CD4-positive, alpha-beta memory T cell (primary cell): ENCODE measurements at regions not wholly inside any gene's neighbourhood (a gene's known extent, or its start where the extent isn't known, plus 50 kb on each side); places are given as distances from the start of the nearest gene placed in this dataset.
"Not testable (repeated sequence)": the region's sequence is repeated elsewhere in the genome, so short reads cannot be mapped to it uniquely, and the experiment has no call there.

Experiments used
- CTCF ChIA-PET: fragments of 350-600 bp; sonication (Branson Sonifier 250); formaldehyde crosslinking; loops from one replicate; lab custom pipeline; 2021; ENCODE audit warnings: inconsistent platforms; ENCODE audit not compliant: partially characterized antibody; lab: Charles Lee
- POLR2A ChIA-PET: fragments of 350-600 bp; sonication (Branson Sonifier 250); formaldehyde crosslinking; loops from one replicate; lab custom pipeline; 2021; ENCODE audit not compliant: partially characterized antibody; lab: Charles Lee
- DNase-seq, 5 donors: peaks; one replicate each; pipeline versions ENCODE4 v3.0.0 to v3.0.0-alpha.2; 2020 to 2022; ENCODE audit warnings: mixed read lengths in 1 of 5
- H3K27ac ChIP-seq: one replicate; pipeline ENCODE4 v1.7.0; 2013; ENCODE audit warnings: low read depth, low read length
- H3K27me3 ChIP-seq: 2 replicates; pipeline ENCODE4 v1.7.0; 2013; ENCODE audit warnings: mild to moderate bottlenecking, low read length, moderate library complexity; ENCODE audit not compliant: insufficient read depth
- H3K36me3 ChIP-seq: 2 replicates; pipeline ENCODE4 v1.7.0; 2013; ENCODE audit warnings: mild to moderate bottlenecking, low read length, moderate library complexity; ENCODE audit not compliant: insufficient read depth
- H3K4me1 ChIP-seq: 2 replicates; pipeline ENCODE4 v1.7.0; 2013; ENCODE audit warnings: mild to moderate bottlenecking, low read length, moderate library complexity; ENCODE audit not compliant: insufficient read depth
- H3K4me3 ChIP-seq, 2 donors: one replicate each; pipeline ENCODE4 v1.7.0; 2013; ENCODE audit warnings: low read length in 2 of 2, mild to moderate bottlenecking in 1 of 2
- H3K9me3 ChIP-seq, 2 donors: one replicate each; pipeline ENCODE4 v1.7.0; 2013; ENCODE audit warnings: low read length in 2 of 2, control low read depth in 1 of 2; ENCODE audit not compliant: control insufficient read depth in 1 of 2
- H3K27ac Mint-ChIP-seq, 7 donors: one replicate each; pipeline ENCODE4 v1.8.0; 2020 to 2021; ENCODE audit warnings: mixed read lengths in 7 of 7, mild to moderate bottlenecking in 6 of 7, inconsistent platforms in 3 of 7, moderate library complexity in 3 of 7
- H3K27me3 Mint-ChIP-seq, 2 donors: one replicate each; pipeline ENCODE4 v1.8.0; 2020 to 2021; ENCODE audit warnings: mixed read lengths in 2 of 2
- H3K36me3 Mint-ChIP-seq, 2 donors: one replicate each; pipeline ENCODE4 v1.8.0; 2020 to 2021; ENCODE audit warnings: mixed read lengths in 2 of 2, inconsistent platforms in 1 of 2, mild to moderate bottlenecking in 1 of 2
- H3K4me1 Mint-ChIP-seq, 4 donors: one replicate each; pipeline ENCODE4 v1.8.0; 2020 to 2021; ENCODE audit warnings: mixed read lengths in 4 of 4, mild to moderate bottlenecking in 1 of 4
- H3K4me3 Mint-ChIP-seq, 8 donors: one replicate each; pipeline ENCODE4 v1.8.0; 2020 to 2021; ENCODE audit warnings: mixed read lengths in 8 of 8, mild to moderate bottlenecking in 7 of 8, moderate library complexity in 6 of 8, inconsistent platforms in 3 of 8
- H3K9me3 Mint-ChIP-seq, 8 donors: one replicate each; pipeline ENCODE4 v1.8.0; 2020 to 2021; ENCODE audit warnings: mixed read lengths in 8 of 8, mild to moderate bottlenecking in 5 of 8, inconsistent platforms in 3 of 8, moderate library complexity in 1 of 8
- intact Hi-C: fragments of 100-400 bp; cut with micrococcal nuclease; formaldehyde crosslinking; loops from one replicate; pipeline ENCODE4 v1.15.1; 2023

DNA sequence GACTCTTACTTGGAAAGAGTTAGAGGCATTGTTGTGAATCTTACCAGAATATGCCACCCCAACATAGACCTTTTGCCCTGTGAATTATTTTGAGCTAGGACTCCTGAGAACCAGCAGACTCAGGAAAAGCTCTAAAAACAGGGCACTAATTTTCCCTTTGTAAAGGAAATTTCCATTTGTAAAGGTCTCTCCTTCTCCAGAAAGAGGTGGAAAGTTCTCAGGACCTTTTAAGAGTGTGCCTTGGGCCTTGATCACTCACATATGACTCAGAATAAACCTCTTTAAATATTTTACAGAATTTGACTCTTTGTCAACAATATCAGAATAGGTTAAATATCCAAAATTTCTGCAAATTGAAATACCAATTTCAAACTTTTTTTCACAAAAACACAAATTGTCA lies 721.8 kb upstream of the NCAM2 start:
- Histone ChIP-seq H3K27me3 (no peaks in the 10 kb centered on the region), H3K4me1 (no peaks in the 10 kb centered on the region), H3K27ac (no peak overlapping the region), H3K9me3 (no peaks in the 10 kb centered on the region), H3K36me3 (no peaks in the 10 kb centered on the region), H3K4me3 (no peak overlapping the region)
- peaks cover 0 to 16% (median 6%) of the 10 kb centered on the region in 8 donors for H3K9me3 Mint-ChIP-seq
- no peaks in the 10 kb centered on the region for H3K36me3 Mint-ChIP-seq
- no peak overlapping the region for H3K4me3 Mint-ChIP-seq
- intact Hi-C loops, result no loop called here
- DNase-seq, result no peak
- no peaks in the 10 kb centered on the region for H3K4me1 Mint-ChIP-seq
- ChIA-PET CTCF (no interaction called here), POLR2A (no interaction called here)
- H3K27ac Mint-ChIP-seq, result no peak overlapping the region
- H3K27me3 Mint-ChIP-seq, result no peaks in the 10 kb centered on the region

DNA sequence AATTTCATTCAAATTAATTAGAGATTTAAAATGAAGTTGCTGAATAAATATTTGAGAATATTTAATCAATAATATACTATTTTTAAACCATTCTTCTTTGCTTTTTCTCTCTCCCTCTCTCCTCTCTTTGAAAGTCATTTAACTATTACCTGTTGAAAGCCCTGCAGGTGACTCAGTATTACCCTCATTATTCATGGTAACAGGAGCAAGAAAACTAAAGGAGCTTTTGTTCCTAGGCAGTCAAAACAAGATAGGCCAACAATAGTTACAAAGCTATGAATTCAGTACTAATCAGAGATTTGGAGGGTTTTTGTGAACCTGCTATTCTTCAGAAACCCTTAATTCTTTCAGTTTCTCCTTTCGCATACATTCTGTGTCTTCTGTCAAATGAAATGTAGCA lies 721.3 kb upstream of the NCAM2 start:
- Histone ChIP-seq H3K27me3 (no peaks in the 10 kb centered on the region), H3K27ac (no peak overlapping the region), H3K36me3 (no peaks in the 10 kb centered on the region), H3K9me3 (no peaks in the 10 kb centered on the region), H3K4me1 (no peaks in the 10 kb centered on the region), H3K4me3 (no peak overlapping the region)
- CTCF ChIA-PET, result no interaction called here
- Mint-ChIP-seq H3K27ac (no peak overlapping the region), H3K4me3 (no peak overlapping the region), H3K4me1 (no peaks in the 10 kb centered on the region), H3K9me3 (peaks cover 0 to 16% (median 6%) of the 10 kb centered on the region in 8 donors), H3K27me3 (no peaks in the 10 kb centered on the region), H3K36me3 (no peaks in the 10 kb centered on the region)
- intact Hi-C loops, result no loop called here
- POLR2A ChIA-PET, result no interaction called here
- DNase-seq, result no peak

DNA sequence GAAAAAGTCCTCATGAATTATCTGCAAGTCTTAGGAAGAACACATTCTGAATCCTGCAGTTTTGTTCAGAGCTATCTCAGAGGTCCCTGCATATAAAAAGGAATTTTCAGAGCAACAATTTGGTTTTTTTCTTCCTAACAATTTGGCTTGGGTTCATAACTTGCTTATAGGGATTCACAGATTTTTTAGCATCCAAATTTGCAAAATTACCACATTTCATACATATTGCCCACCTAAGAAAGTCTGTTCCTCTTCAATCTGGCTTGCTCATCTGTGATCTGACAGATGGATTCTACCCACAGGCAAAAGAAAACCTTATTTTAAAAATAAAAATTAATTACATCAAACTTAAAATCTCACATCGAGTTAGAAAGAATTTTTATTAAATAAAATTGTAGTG lies 714.4 kb upstream of the NCAM2 start:
- intact Hi-C loops, result no loop called here
- Mint-ChIP-seq H3K4me3 (no peak overlapping the region), H3K36me3 (no peaks in the 10 kb centered on the region), H3K27ac (no peak overlapping the region), H3K27me3 (no peaks in the 10 kb centered on the region), H3K9me3 (peaks cover 0 to 7% (median 2%) of the 10 kb centered on the region in 8 donors), H3K4me1 (no peaks in the 10 kb centered on the region)
- ChIA-PET POLR2A (no interaction called here), CTCF (no interaction called here)
- no peak for DNase-seq
- H3K27ac ChIP-seq, result no peak overlapping the region
- H3K4me1 ChIP-seq, result no peaks in the 10 kb centered on the region
- H3K36me3 ChIP-seq, result no peaks in the 10 kb centered on the region
- no peaks in the 10 kb centered on the region for H3K9me3 ChIP-seq
- H3K27me3 ChIP-seq, result no peaks in the 10 kb centered on the region
- H3K4me3 ChIP-seq, result no peak overlapping the region

DNA sequence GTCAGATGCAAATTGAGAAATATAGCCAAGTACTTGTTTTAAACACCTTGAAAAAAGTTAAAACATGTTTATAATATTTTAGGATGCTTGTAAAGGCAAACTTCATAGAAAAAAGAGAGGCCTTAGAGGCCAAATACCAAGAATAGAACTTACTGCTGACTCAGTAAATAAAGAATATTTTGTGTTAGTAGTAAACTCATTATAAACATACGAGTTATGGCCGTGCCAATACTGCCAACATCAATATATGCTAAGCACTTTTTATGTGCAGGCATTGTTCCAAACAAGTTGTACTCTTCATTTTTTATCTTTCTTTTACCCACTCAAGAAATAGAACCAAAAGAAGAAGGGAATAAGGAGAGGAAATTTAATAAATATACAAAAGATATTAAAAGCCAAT lies 705.9 kb upstream of the NCAM2 start:
- no peak overlapping the region for H3K27ac ChIP-seq
- no peak for DNase-seq
- H3K36me3 ChIP-seq, result no peaks in the 10 kb centered on the region
- Mint-ChIP-seq H3K27ac (no peak overlapping the region), H3K9me3 (peaks cover 0 to 11% (median under 1%) of the 10 kb centered on the region in 8 donors), H3K36me3 (no peaks in the 10 kb centered on the region), H3K4me1 (peaks cover 0 to 6% (median 1%) of the 10 kb centered on the region in 4 donors), H3K27me3 (no peaks in the 10 kb centered on the region), H3K4me3 (no peak overlapping the region)
- H3K27me3 ChIP-seq, result no peaks in the 10 kb centered on the region
- ChIA-PET POLR2A (no interaction called here), CTCF (no interaction called here)
- no peak overlapping the region for H3K4me3 ChIP-seq
- no peaks in the 10 kb centered on the region for H3K4me1 ChIP-seq
- intact Hi-C loops, result no loop called here
- no peaks in the 10 kb centered on the region for H3K9me3 ChIP-seq

DNA sequence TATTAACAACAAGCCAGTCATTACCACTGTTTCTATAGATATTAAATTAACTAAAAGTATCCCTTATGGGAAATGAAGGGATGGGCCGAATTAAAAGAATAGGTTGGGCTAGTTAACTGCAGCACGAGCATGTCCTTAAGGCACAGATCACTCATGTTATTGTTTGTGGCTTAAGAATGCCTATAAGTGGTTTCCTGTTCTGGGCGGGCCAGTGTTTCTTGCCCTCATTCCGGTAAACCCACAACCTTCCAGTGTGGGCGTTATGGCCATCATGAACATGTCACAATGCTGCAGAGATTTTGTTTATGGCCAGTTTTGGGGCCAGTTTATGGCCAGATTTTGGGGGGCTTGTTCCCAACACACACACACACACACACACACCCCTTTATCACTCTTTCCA lies 705.4 kb upstream of the NCAM2 start:
- DNase-seq, H3K9me3 ChIP-seq, H3K27ac Mint-ChIP-seq, POLR2A ChIA-PET, H3K4me3 ChIP-seq, H3K4me1 ChIP-seq, intact Hi-C loops, H3K27me3 Mint-ChIP-seq, CTCF ChIA-PET, H3K27ac ChIP-seq, H3K36me3 Mint-ChIP-seq, H3K36me3 ChIP-seq, H3K4me1 Mint-ChIP-seq, H3K27me3 ChIP-seq: not testable (repeated sequence)
- peak overlapping the region in 3 of 8 donors; percentile 32 to 58 (median 52) for H3K4me3 Mint-ChIP-seq
- peaks cover 0 to 11% (median under 1%) of the 10 kb centered on the region in 8 donors for H3K9me3 Mint-ChIP-seq

DNA sequence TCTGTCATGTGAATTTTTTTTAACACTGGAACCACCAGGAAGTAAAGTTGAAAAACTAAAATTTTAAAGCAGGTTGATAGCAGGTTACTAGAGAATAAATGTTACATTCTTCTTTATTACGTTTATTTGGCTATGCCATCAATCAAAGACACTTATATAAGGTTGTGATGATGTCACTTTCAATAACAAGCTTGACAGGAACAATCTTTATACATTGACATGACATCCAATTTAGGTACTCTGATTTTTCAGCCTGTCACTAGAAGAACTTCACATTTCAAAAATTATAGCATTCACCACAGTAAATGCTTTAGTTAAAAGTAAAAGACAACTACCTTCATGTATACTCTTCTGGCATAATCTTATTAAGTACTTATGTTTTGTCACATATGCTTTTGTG lies 696.8 kb upstream of the NCAM2 start:
- H3K9me3 ChIP-seq, result no peaks in the 10 kb centered on the region
- ChIA-PET CTCF (no interaction called here), POLR2A (no interaction called here)
- H3K36me3 ChIP-seq, result no peaks in the 10 kb centered on the region
- no peaks in the 10 kb centered on the region for H3K4me1 Mint-ChIP-seq
- no peak overlapping the region for H3K27ac ChIP-seq
- H3K4me3 ChIP-seq, result no peak overlapping the region
- H3K27me3 ChIP-seq, result no peaks in the 10 kb centered on the region
- H3K27ac Mint-ChIP-seq, result no peak overlapping the region
- peaks cover 0 to 5% (median under 1%) of the 10 kb centered on the region in 8 donors for H3K9me3 Mint-ChIP-seq
- no peaks in the 10 kb centered on the region for H3K27me3 Mint-ChIP-seq
- no peak for DNase-seq
- intact Hi-C loops, result no loop called here
- no peaks in the 10 kb centered on the region for H3K4me1 ChIP-seq
- no peak overlapping the region for H3K4me3 Mint-ChIP-seq
- no peaks in the 10 kb centered on the region for H3K36me3 Mint-ChIP-seq

DNA sequence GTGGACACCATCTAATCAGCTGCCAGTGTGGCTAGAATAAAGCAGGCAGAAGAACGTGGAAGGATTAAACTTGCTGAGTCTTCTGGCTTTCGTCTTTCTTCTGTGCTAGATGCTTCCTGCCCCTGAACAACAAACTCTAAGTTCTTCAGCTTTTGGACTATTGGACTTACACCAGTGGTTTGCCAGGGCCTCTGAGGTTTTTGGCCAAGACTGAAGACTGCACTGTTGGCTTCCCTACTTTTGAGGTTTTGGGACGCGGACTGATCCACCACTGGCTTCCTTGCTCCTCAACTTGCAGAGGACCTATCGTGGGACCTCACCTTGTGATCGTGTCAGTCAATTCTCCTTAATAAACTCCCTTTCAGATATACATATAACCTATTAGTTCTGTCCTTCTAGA lies 696.1 kb upstream of the NCAM2 start:
- Mint-ChIP-seq H3K27ac (no peak overlapping the region), H3K36me3 (no peaks in the 10 kb centered on the region), H3K4me1 (no peaks in the 10 kb centered on the region), H3K4me3 (no peak overlapping the region), H3K9me3 (peaks cover 0 to 3% (median 0%) of the 10 kb centered on the region in 8 donors), H3K27me3 (no peaks in the 10 kb centered on the region)
- H3K27ac ChIP-seq, result no peak overlapping the region
- DNase-seq, result no peak
- no peak overlapping the region for H3K4me3 ChIP-seq
- ChIA-PET CTCF (no interaction called here), POLR2A (no interaction called here)
- no peaks in the 10 kb centered on the region for H3K9me3 ChIP-seq
- H3K27me3 ChIP-seq, result no peaks in the 10 kb centered on the region
- H3K36me3 ChIP-seq, result no peaks in the 10 kb centered on the region
- intact Hi-C loops, result no loop called here
- H3K4me1 ChIP-seq, result no peaks in the 10 kb centered on the region

DNA sequence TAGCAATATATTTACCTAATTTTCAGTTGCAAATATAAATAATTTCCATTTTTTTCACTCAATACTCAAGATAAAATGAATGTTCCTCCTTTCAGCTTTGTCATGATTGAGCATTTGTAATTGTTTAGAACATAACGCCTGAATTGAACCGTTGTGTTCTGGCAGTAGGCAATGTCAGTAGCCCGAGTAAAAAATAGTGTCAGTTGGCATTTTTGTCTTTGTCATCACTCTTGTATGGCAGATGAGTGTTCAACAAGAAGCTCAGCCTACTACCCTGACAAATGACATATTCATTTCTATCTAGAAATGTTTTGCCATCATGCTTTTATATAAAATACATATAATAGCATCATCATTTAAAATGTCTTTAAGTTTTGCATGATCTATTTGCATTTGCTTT lies 691.4 kb upstream of the NCAM2 start:
- Histone ChIP-seq H3K9me3 (no peaks in the 10 kb centered on the region), H3K4me1 (no peaks in the 10 kb centered on the region), H3K27ac (no peak overlapping the region), H3K27me3 (no peaks in the 10 kb centered on the region), H3K4me3 (no peak overlapping the region), H3K36me3 (no peaks in the 10 kb centered on the region)
- Mint-ChIP-seq H3K36me3 (no peaks in the 10 kb centered on the region), H3K27ac (no peak overlapping the region), H3K4me1 (no peaks in the 10 kb centered on the region), H3K27me3 (no peaks in the 10 kb centered on the region), H3K4me3 (no peak overlapping the region), H3K9me3 (peaks cover 0 to 11% (median 3%) of the 10 kb centered on the region in 8 donors)
- intact Hi-C loops, result no loop called here
- no peak for DNase-seq
- ChIA-PET CTCF (no interaction called here), POLR2A (no interaction called here)
